ENCODE measurements at regions not wholly inside any gene's neighbourhood (a gene's known extent, or its start where the extent isn't known, plus 50 kb on each side); places are given as distances from the start of the nearest gene placed in this dataset.
"Not testable (repeated sequence)": the region's sequence is repeated elsewhere in the genome, so short reads cannot be mapped to it uniquely, and the experiment has no call there.

GRCh38 chr1:73854527-73854926 lies 343.4 kb downstream of the LRRIQ3 start:
- DNase-seq (ENCODE audit: low read depth), result no peak

GRCh38 chr1:73842436-73842835 lies 355.5 kb downstream of the LRRIQ3 start:
- DNase-seq (ENCODE audit: low read depth), result no peak

GRCh38 chr1:73839922-73840321 lies 358.1 kb downstream of the LRRIQ3 start:
- DNase-seq (ENCODE audit: low read depth), result no peak

- no peak for DNase-seq (ENCODE audit: low read depth)
Measured at GRCh38 chr1:73832276-73833181, 365.4 kb downstream of the LRRIQ3 start.

- not testable (repeated sequence) for DNase-seq (ENCODE audit: low read depth)
Measured at GRCh38 chr1:73827283-73827682, 370.7 kb downstream of the LRRIQ3 start.

GRCh38 chr1:73824065-73824464 lies 373.9 kb downstream of the LRRIQ3 start:
- no peak for DNase-seq (ENCODE audit: low read depth)

- no peak for DNase-seq (ENCODE audit: low read depth)
Measured at GRCh38 chr1:73821520-73821919, 376.5 kb downstream of the LRRIQ3 start.

GRCh38 chr1:73820843-73821242 lies 377.1 kb downstream of the LRRIQ3 start:
- DNase-seq (ENCODE audit: low read depth), result no peak

- no peak for DNase-seq (ENCODE audit: low read depth)
Measured at GRCh38 chr1:73813716-73814115, 384.3 kb downstream of the LRRIQ3 start.

- no peak for DNase-seq (ENCODE audit: low read depth)
Measured at GRCh38 chr1:73813236-73813635, 384.7 kb downstream of the LRRIQ3 start.

- DNase-seq (ENCODE audit: low read depth), result no peak
Measured at GRCh38 chr1:73811798-73812197, 386.2 kb downstream of the LRRIQ3 start.

- DNase-seq (ENCODE audit: low read depth), result no peak
Measured at GRCh38 chr1:73804935-73805334, 393.0 kb downstream of the LRRIQ3 start.

- DNase-seq (ENCODE audit: low read depth), result no peak
Measured at GRCh38 chr1:73803380-73803779, 394.6 kb downstream of the LRRIQ3 start.

GRCh38 chr1:73801912-73802429 lies 396.0 kb downstream of the LRRIQ3 start:
- no peak for DNase-seq (ENCODE audit: low read depth)

- DNase-seq (ENCODE audit: low read depth), result no peak
Measured at GRCh38 chr1:73800376-73800775, 397.6 kb downstream of the LRRIQ3 start.

- DNase-seq (ENCODE audit: low read depth), result no peak
Measured at GRCh38 chr1:73789965-73790364, 408.0 kb downstream of the LRRIQ3 start.

- DNase-seq (ENCODE audit: low read depth), result no peak
Measured at GRCh38 chr1:73784026-73784425, 413.9 kb downstream of the LRRIQ3 start.

- DNase-seq (ENCODE audit: low read depth), result no peak
Measured at GRCh38 chr1:73783352-73783751, 414.6 kb downstream of the LRRIQ3 start.

GRCh38 chr1:73782901-73783300 lies 415.1 kb downstream of the LRRIQ3 start:
- no peak for DNase-seq (ENCODE audit: low read depth)

- no peak for DNase-seq (ENCODE audit: low read depth)
Measured at GRCh38 chr1:73781251-73781650, 416.7 kb downstream of the LRRIQ3 start.

- no peak for DNase-seq (ENCODE audit: low read depth)
Measured at GRCh38 chr1:73778471-73778870, 419.5 kb downstream of the LRRIQ3 start.

GRCh38 chr1:73775896-73776295 lies 422.1 kb downstream of the LRRIQ3 start:
- DNase-seq (ENCODE audit: low read depth), result no peak

- no peak for DNase-seq (ENCODE audit: low read depth)
Measured at GRCh38 chr1:73772941-73773340, 425.0 kb downstream of the LRRIQ3 start.

GRCh38 chr1:73771396-73771795 lies 426.6 kb downstream of the LRRIQ3 start:
- DNase-seq (ENCODE audit: low read depth), result no peak
